MM.1S (cell line): ENCODE measurements at regions not wholly inside any gene's neighbourhood (a gene's known extent, or its start where the extent isn't known, plus 50 kb on each side); places are given as distances from the start of the nearest gene placed in this dataset.

ENCODE experiments used
- DNase-seq: peaks from one replicate; pipeline ENCODE4 v3.0.0-alpha.2; 2015
- H2AFZ ChIP-seq: fragments of 300-600 bp; sonication (generic); 2 replicates; pipeline ENCODE4 v1.6.0; 2016; ENCODE audit warnings: antibody characterized with exemption, low read length
- H3F3A ChIP-seq: fragments of 300-600 bp; sonication (generic); 2 replicates; pipeline ENCODE4 v1.6.1; 2016; ENCODE audit warnings: mild to moderate bottlenecking, antibody characterized with exemption, low read length, moderate library complexity, mixed read lengths; ENCODE audit not compliant: insufficient read depth
- H3K27ac ChIP-seq: fragments of 300-600 bp; sonication (generic); 2 replicates; pipeline ENCODE4 v1.5.1; 2016; ENCODE audit warnings: mild to moderate bottlenecking, low read length
- H3K27me3 ChIP-seq: fragments of 300-600 bp; sonication (generic); replicated peaks from 2 replicates; pipeline ENCODE4 v1.6.0; 2016; ENCODE audit warnings: low read length; ENCODE audit not compliant: insufficient read depth
- H3K36me3 ChIP-seq: fragments of 300-600 bp; sonication (generic); replicated peaks from 2 replicates; pipeline ENCODE4 v1.6.1; 2016; ENCODE audit warnings: mild to moderate bottlenecking, low read length, mixed read lengths; ENCODE audit not compliant: insufficient read depth
- H3K4me1 ChIP-seq: fragments of 300-600 bp; sonication (generic); 2 replicates; pipeline ENCODE4 v1.6.1; 2016; ENCODE audit warnings: low read length, mixed read lengths
- H3K4me2 ChIP-seq: fragments of 300-600 bp; sonication (generic); 2 replicates; pipeline ENCODE4 v1.6.0; 2016; ENCODE audit warnings: low read depth, low read length
- H3K4me3 ChIP-seq: fragments of 300-600 bp; sonication (generic); 2 replicates; pipeline ENCODE4 v1.5.1; 2016; ENCODE audit warnings: low read length, mixed read lengths
- H3K79me2 ChIP-seq: fragments of 300-600 bp; sonication (generic); 2 replicates; pipeline ENCODE4 v1.6.1; 2016; ENCODE audit warnings: mixed run types, low read length, mixed read lengths
- H3K9ac ChIP-seq: fragments of 300-600 bp; sonication (generic); 2 replicates; pipeline ENCODE4 v1.6.1; 2016; ENCODE audit warnings: low read length, mixed read lengths
- H3K9me2 ChIP-seq: fragments of 300-600 bp; sonication (generic); replicated peaks from 2 replicates; pipeline ENCODE4 v1.6.1; 2016; ENCODE audit warnings: mild to moderate bottlenecking, low read length, mixed read lengths; ENCODE audit not compliant: insufficient read depth
- H3K9me3 ChIP-seq: fragments of 300-600 bp; sonication (generic); replicated peaks from 2 replicates; pipeline ENCODE4 v1.6.1; 2016; ENCODE audit warnings: mild to moderate bottlenecking, low read length, mixed read lengths; ENCODE audit not compliant: insufficient read depth
- H4K20me1 ChIP-seq: fragments of 300-600 bp; sonication (generic); 2 replicates; pipeline ENCODE4 v1.6.1; 2016; ENCODE audit warnings: mild to moderate bottlenecking, low read length, moderate library complexity, mixed read lengths; ENCODE audit not compliant: insufficient read depth
- CTCF ChIP-seq: fragments of 300-600 bp; sonication (generic); IDR thresholded peaks from 2 replicates; pipeline ENCODE4 v1.5.1; 2016; ENCODE audit warnings: antibody characterized with exemption, low read length, mixed read lengths
- EZH2 ChIP-seq: fragments of 300-600 bp; sonication (generic); optimal IDR thresholded peaks from 2 replicates; pipeline ENCODE3; 2017; ENCODE audit warnings: low read depth, mild to moderate bottlenecking, antibody characterized with exemption, low read length, mixed read lengths
- EZH2phosphoT487 ChIP-seq: fragments of 300-600 bp; sonication (generic); IDR thresholded peaks from 2 replicates; pipeline ENCODE4 v1.6.1; 2018; ENCODE audit warnings: antibody characterized with exemption, low read length

GRCh38 chr9:91118704-91119025 is 243.1 kb downstream of the AUH start:
- DNase-seq, result no peak
- H3K4me3 ChIP-seq, result no peak overlapping the region
- no peak for TF ChIP-seq EZH2
- no peak for TF ChIP-seq CTCF
- TF ChIP-seq EZH2phosphoT487, result no peak
- H3K4me2 ChIP-seq, result no peak overlapping the region
- no peaks in the 10 kb centered on the region for H3K9me2 ChIP-seq
- H3K27me3 ChIP-seq, result no peaks in the 10 kb centered on the region
- no peak overlapping the region for H3K27ac ChIP-seq
- no peaks in the 10 kb centered on the region for H3K9me3 ChIP-seq
- no peaks in the 10 kb centered on the region for H3K79me2 ChIP-seq
- H3K4me1 ChIP-seq, result no peaks in the 10 kb centered on the region
- H3K36me3 ChIP-seq, result no peaks in the 10 kb centered on the region
- no peaks in the 10 kb centered on the region for H4K20me1 ChIP-seq
- H3K9ac ChIP-seq, result no peak overlapping the region
- no peaks in the 10 kb centered on the region for H3F3A ChIP-seq
- H2AFZ ChIP-seq, result no peak overlapping the region

DNA sequence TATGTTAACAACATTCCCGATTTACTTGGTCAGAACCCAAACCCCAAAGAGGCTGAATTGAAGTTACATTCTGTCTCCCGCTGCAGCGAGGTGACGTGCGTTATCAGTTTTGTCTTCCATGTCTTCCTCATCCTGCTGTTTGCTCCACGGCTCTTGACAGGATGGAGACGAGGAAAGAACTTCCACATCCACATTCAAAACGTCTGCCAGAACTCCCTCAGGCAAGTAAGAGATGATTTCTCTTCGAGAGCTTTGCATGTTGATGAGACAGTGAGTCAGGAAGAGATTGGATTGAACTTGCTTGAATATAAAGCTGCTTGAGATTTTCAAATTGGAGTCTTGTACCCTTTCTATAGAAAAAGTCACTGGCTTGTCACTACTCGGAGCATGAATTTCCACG is 242.6 kb downstream of the AUH start:
- H2AFZ ChIP-seq, result no peak overlapping the region

GRCh38 chr9:91119679-91120078 is 242.0 kb downstream of the AUH start:
- Histone ChIP-seq H3K9me3 (no peaks in the 10 kb centered on the region), H3K9ac (no peak overlapping the region), H3K27ac (no peak overlapping the region), H3K79me2 (no peaks in the 10 kb centered on the region), H3K27me3 (no peaks in the 10 kb centered on the region), H3K4me3 (no peak overlapping the region), H3K36me3 (no peaks in the 10 kb centered on the region), H2AFZ (no peak overlapping the region), H3F3A (no peaks in the 10 kb centered on the region), H4K20me1 (no peaks in the 10 kb centered on the region), H3K4me1 (no peaks in the 10 kb centered on the region), H3K9me2 (no peaks in the 10 kb centered on the region), H3K4me2 (no peak overlapping the region)
- no peak for TF ChIP-seq CTCF
- TF ChIP-seq EZH2phosphoT487, result no peak
- TF ChIP-seq EZH2, result no peak
- DNase-seq, result no peak

More for the DNA sequence above, 242.6 kb downstream of the AUH start:
- no peaks in the 10 kb centered on the region for H3F3A ChIP-seq
- no peaks in the 10 kb centered on the region for H3K27me3 ChIP-seq
- no peak overlapping the region for H3K4me3 ChIP-seq
- DNase-seq, result no peak
- H3K4me1 ChIP-seq, result no peaks in the 10 kb centered on the region
- no peak overlapping the region for H3K4me2 ChIP-seq
- no peaks in the 10 kb centered on the region for H4K20me1 ChIP-seq
- no peaks in the 10 kb centered on the region for H3K9me2 ChIP-seq
- no peaks in the 10 kb centered on the region for H3K9me3 ChIP-seq
- H3K36me3 ChIP-seq, result no peaks in the 10 kb centered on the region
- no peak for TF ChIP-seq CTCF
- no peak for TF ChIP-seq EZH2phosphoT487
- no peak for TF ChIP-seq EZH2
- H3K9ac ChIP-seq, result no peak overlapping the region
- no peaks in the 10 kb centered on the region for H3K79me2 ChIP-seq
- no peak overlapping the region for H3K27ac ChIP-seq

GRCh38 chr9:91120200-91120599 is 241.5 kb downstream of the AUH start:
- no peak for DNase-seq
- Histone ChIP-seq H3K27ac (no peak overlapping the region), H3K9me3 (no peaks in the 10 kb centered on the region), H3K79me2 (no peaks in the 10 kb centered on the region), H3K4me1 (no peaks in the 10 kb centered on the region), H3K4me2 (no peak overlapping the region), H3K9ac (no peak overlapping the region), H4K20me1 (no peaks in the 10 kb centered on the region), H3K36me3 (no peaks in the 10 kb centered on the region), H3K27me3 (no peaks in the 10 kb centered on the region), H3K9me2 (no peaks in the 10 kb centered on the region), H3K4me3 (no peak overlapping the region), H3F3A (no peaks in the 10 kb centered on the region), H2AFZ (no peak overlapping the region)
- TF ChIP-seq CTCF (no peak), EZH2phosphoT487 (no peak), EZH2 (no peak)
